ENCODE measurements at regions not wholly inside any gene's neighbourhood (a gene's known extent, or its start where the extent isn't known, plus 50 kb on each side); places are given as distances from the start of the nearest gene placed in this dataset.

DNA sequence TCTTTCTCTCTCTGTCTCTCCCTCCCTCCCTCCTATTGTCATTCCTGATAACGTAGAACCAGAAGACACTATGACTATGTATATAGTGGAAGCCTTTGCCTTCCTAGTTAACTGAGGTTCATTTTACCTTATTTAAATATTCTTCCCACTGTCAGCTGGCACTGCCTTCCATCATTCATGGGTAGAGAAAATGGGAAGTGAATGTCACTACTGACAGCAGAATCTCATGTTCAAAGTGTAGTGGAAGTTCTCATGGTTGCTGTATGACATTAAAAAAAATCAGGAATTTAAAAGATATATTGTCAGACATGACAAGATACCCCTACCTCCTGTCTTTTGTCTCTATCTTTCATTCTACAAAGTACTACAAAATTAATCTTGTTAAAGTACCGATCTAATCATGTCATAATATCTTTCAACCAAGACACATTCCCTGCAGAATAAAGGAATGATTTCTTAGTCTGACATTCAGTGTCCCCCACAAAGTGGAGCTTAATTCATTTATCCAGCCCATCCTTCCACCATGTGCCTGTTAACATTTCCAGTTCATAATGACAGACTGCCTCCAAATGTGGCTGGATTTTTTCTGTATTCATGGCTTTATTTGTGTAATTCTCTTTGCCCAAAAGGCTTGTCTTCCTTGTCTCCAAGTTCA, 250.1 kb upstream of the CDH20 start:
- no peak for ATAC-seq
- H3K9me3 ChIP-seq (ENCODE audit: control insufficient read depth, insufficient read depth, low read depth, low read length) = no peaks in the 10 kb centered on the region
- in situ Hi-C loops (cut with HindIII; ENCODE audit: low pct_unique_long_range_greater_than_20kb, low sequenced_read_pairs) = no loop called here
- no peak overlapping the region for H3K4me3 ChIP-seq (ENCODE audit: low read depth in 2 of 2, low read length in 2 of 2)
- CTCF ChIA-PET = no interaction called here
- TF ChIP-seq TCF7L2 (IDR thresholded peaks at IDR 0.05; ENCODE audit: low read depth, low read length) = no peak
- no peak for TF ChIP-seq CTCF (IDR thresholded peaks at IDR 0.05)
- TF ChIP-seq REST (IDR thresholded peaks at IDR 0.05; ENCODE audit: insufficient read depth in 1 of 2, low read depth in 2 of 2, low read length in 1 of 2) = no peak
- TF ChIP-seq POLR2AphosphoS5 (IDR thresholded peaks at IDR 0.05; ENCODE audit: low read depth, low read length) = no peak
- no peak for TF ChIP-seq SIN3A (IDR thresholded peaks at IDR 0.05; ENCODE audit: borderline replicate concordance, insufficient read depth, low read depth, low read length)
- H3K27ac ChIP-seq (ENCODE audit: low read length) = no peak overlapping the region
- H3K36me3 ChIP-seq (ENCODE audit: control insufficient read depth, insufficient read depth, low read length) = no peaks in the 10 kb centered on the region
- intact Hi-C loops (cut with micrococcal nuclease; ENCODE audit: unreplicated experiment) = no loop called here
- H3K4me1 ChIP-seq (ENCODE audit: control insufficient read depth, insufficient read depth, low read length) = no peaks in the 10 kb centered on the region
- POLR2A ChIA-PET = no interaction called here
- no peaks in the 10 kb centered on the region for H3K27me3 ChIP-seq (ENCODE audit: control insufficient read depth, insufficient read depth, low read length)
- BruUV-seq (replicated peaks) = no TSS peak
- DNase-seq (ENCODE audit: low read depth, low spot score) = no peak

GRCh38 chr18:61085036-61085435, 248.2 kb upstream of the CDH20 start:
- Histone ChIP-seq H3K4me1 (ENCODE audit: control insufficient read depth, insufficient read depth, low read length) (no peaks in the 10 kb centered on the region), H3K4me3 (ENCODE audit: low read depth in 2 of 2, low read length in 2 of 2) (no peak overlapping the region), H3K27me3 (ENCODE audit: control insufficient read depth, insufficient read depth, low read length) (no peaks in the 10 kb centered on the region), H3K9me3 (ENCODE audit: control insufficient read depth, insufficient read depth, low read depth, low read length) (no peaks in the 10 kb centered on the region), H3K27ac (ENCODE audit: low read length) (no peak overlapping the region), H3K36me3 (ENCODE audit: control insufficient read depth, insufficient read depth, low read length) (no peaks in the 10 kb centered on the region)
- intact Hi-C loops (cut with micrococcal nuclease; ENCODE audit: unreplicated experiment) = no loop called here
- in situ Hi-C loops (cut with HindIII; ENCODE audit: low pct_unique_long_range_greater_than_20kb, low sequenced_read_pairs) = no loop called here
- no peak for DNase-seq (ENCODE audit: low read depth, low spot score)
- no TSS peak for BruUV-seq (replicated peaks)
- TF ChIP-seq SIN3A (IDR thresholded peaks at IDR 0.05; ENCODE audit: borderline replicate concordance, insufficient read depth, low read depth, low read length) (no peak), REST (IDR thresholded peaks at IDR 0.05; ENCODE audit: insufficient read depth in 1 of 2, low read depth in 2 of 2, low read length in 1 of 2) (no peak), TCF7L2 (IDR thresholded peaks at IDR 0.05; ENCODE audit: low read depth, low read length) (no peak), CTCF (IDR thresholded peaks at IDR 0.05) (no peak), POLR2AphosphoS5 (IDR thresholded peaks at IDR 0.05; ENCODE audit: low read depth, low read length) (no peak)
- no peak for ATAC-seq
- POLR2A ChIA-PET = no interaction called here
- CTCF ChIA-PET = no interaction called here
